ENCODE measurements at regions not wholly inside any gene's neighbourhood (a gene's known extent, or its start where the extent isn't known, plus 50 kb on each side); places are given as distances from the start of the nearest gene placed in this dataset.

GRCh38 chr1:208885650-208886049, 641.5 kb upstream of the PLXNA2 start:
- TF ChIP-seq EP300 (IDR thresholded peaks at IDR 0.05) = no peak
- TF ChIP-seq POLR2A (IDR thresholded peaks at IDR 0.05; ENCODE audit: low read depth) = no peak
- no peak for TF ChIP-seq CTCF (IDR thresholded peaks at IDR 0.05)
- no peak for TF ChIP-seq POLR2AphosphoS5 (IDR thresholded peaks at IDR 0.05)
